HCT116 (cell line): ENCODE measurements at regions not wholly inside any gene's neighbourhood (a gene's known extent, or its start where the extent isn't known, plus 50 kb on each side); places are given as distances from the start of the nearest gene placed in this dataset.

ENCODE experiments used
- ATAC-seq: fragments of 200-7000 bp; cut with Tn5 transposase; 2 replicates; pipeline ENCODE4 v1.9.1; 2020; ENCODE audit warnings: mild to moderate bottlenecking, moderate library complexity
- BruUV-seq: library from RNA; stranded (reverse); fragments of 400-500 nt; replicated peaks from 2 replicates; lab custom pipeline; 2021; lab: Mats Ljungman, UMichigan
- CTCF ChIA-PET: fragments of 300-600 bp; sonication (Branson Sonifier 250); formaldehyde crosslinking; loops from one replicate; lab custom pipeline; 2021; ENCODE audit warnings: antibody characterized with exemption; lab: Charles Lee
- POLR2A ChIA-PET: fragments of 300-600, 350-600 bp; sonication (Branson Sonifier 250); formaldehyde crosslinking; loops from one replicate; lab custom pipeline; 2021; ENCODE audit warnings: antibody characterized with exemption; lab: Charles Lee
- RAD21 ChIA-PET, 2 experiments: fragments of 300-600 bp; sonication (Branson Sonifier 250); formaldehyde crosslinking; loops; one replicate each; lab custom pipeline; 2023; ENCODE audit warnings: low total read pairs in 2 of 2; ENCODE audit not compliant: uncharacterized antibody in 2 of 2, unreplicated experiment in 2 of 2, low non-redundant PET in 1 of 2; lab: Charles Lee
- DNase-seq: peaks from one replicate; pipeline ENCODE4 v3.0.0-alpha.2; 2010; ENCODE audit warnings: low read depth, low spot score
- H2AFZ ChIP-seq: fragments of 200-600 bp; shearing (Covaris generic), sonication (generic); 2 replicates; pipeline ENCODE4 v1.6.1; 2017; ENCODE audit warnings: low read depth, mixed run types, mixed read lengths, antibody characterized with exemption, low read length; ENCODE audit not compliant: poor library complexity, severe bottlenecking
- H3K27ac ChIP-seq: 2 replicates; pipeline ENCODE4 v1.5.1; 2012; ENCODE audit warnings: low read depth, low read length
- H3K27me3 ChIP-seq: fragments of 200-600 bp; sonication (generic); 2 replicates; pipeline ENCODE4 v1.6.1; 2016; ENCODE audit warnings: mixed run types, low read length, mixed read lengths; ENCODE audit not compliant: insufficient read depth
- H3K36me3 ChIP-seq, 2 experiments: fragments of 200-500 bp in 1 of 2; fragments of 200-600 bp in 1 of 2; sonication (Bioruptor generic) in 1 of 2; sonication (generic) in 1 of 2; 2 replicates each; pipeline versions ENCODE4 v1.5.1 to v1.6.1; 2014 to 2016; ENCODE audit warnings: low read length in 2 of 2, inconsistent platforms in 1 of 2, mixed read lengths in 1 of 2, mixed run types in 1 of 2; ENCODE audit not compliant: insufficient read depth in 2 of 2, control insufficient read depth in 1 of 2
- H3K4me1 ChIP-seq, 2 experiments: fragments of 200-600 bp in 1 of 2; sonication (generic) in 1 of 2; 2 replicates each; pipeline versions ENCODE4 v1.5.1 to v1.6.1; 2012 to 2017; ENCODE audit warnings: low read length in 2 of 2, inconsistent platforms in 1 of 2, mild to moderate bottlenecking in 1 of 2, mixed read lengths in 1 of 2, mixed run types in 1 of 2, moderate library complexity in 1 of 2; ENCODE audit not compliant: insufficient read depth in 2 of 2, control insufficient read depth in 1 of 2
- H3K4me2 ChIP-seq: fragments of 200-600 bp; sonication (generic); 2 replicates; pipeline ENCODE4 v1.6.1; 2017; ENCODE audit warnings: mixed run types, low read length, mixed read lengths
- H3K4me3 ChIP-seq, 2 experiments: fragments of 200-600 bp in 1 of 2; sonication (generic) in 1 of 2; replicated peaks in 1 of 2; 2 replicates each; pipeline ENCODE4 v1.5.1; 2011 to 2016; ENCODE audit warnings: low read length in 2 of 2, control low read depth in 1 of 2, low read depth in 1 of 2, mild to moderate bottlenecking in 1 of 2, mixed read lengths in 1 of 2, mixed run types in 1 of 2
- H3K79me2 ChIP-seq: fragments of 200-600 bp; sonication (generic); 2 replicates; pipeline ENCODE4 v1.6.1; 2017; ENCODE audit warnings: mild to moderate bottlenecking, mixed run types, low read length, moderate library complexity, mixed read lengths; ENCODE audit not compliant: insufficient read depth
- H3K9ac ChIP-seq: fragments of 200-600 bp; sonication (generic); 2 replicates; pipeline ENCODE4 v1.6.1; 2016; ENCODE audit warnings: low read length, mixed read lengths
- H3K9me2 ChIP-seq: fragments of 200-600 bp; sonication (generic), shearing (Covaris generic); 2 replicates; pipeline ENCODE4 v1.6.1; 2017; ENCODE audit warnings: mixed run types, mild to moderate bottlenecking, moderate library complexity; ENCODE audit not compliant: insufficient read depth
- H3K9me3 ChIP-seq, 2 experiments: fragments of 200-500 bp in 1 of 2; fragments of 200-600 bp in 1 of 2; sonication (Bioruptor generic) in 1 of 2; sonication (generic) in 1 of 2; 2 replicates each; pipeline ENCODE4 v1.6.1; 2014 to 2017; ENCODE audit warnings: low read length in 2 of 2, mixed read lengths in 2 of 2, inconsistent platforms in 1 of 2, low read depth in 1 of 2, mild to moderate bottlenecking in 1 of 2, mixed run types in 1 of 2, moderate library complexity in 1 of 2; ENCODE audit not compliant: control insufficient read depth in 1 of 2, insufficient read depth in 1 of 2
- H4K20me1 ChIP-seq: fragments of 200-600 bp; sonication (generic), shearing (Covaris generic); 2 replicates; pipeline ENCODE4 v1.6.1; 2017; ENCODE audit warnings: mixed run types, mild to moderate bottlenecking, moderate library complexity; ENCODE audit not compliant: insufficient read depth
- CEBPB ChIP-seq: IDR thresholded peaks from 2 replicates; pipeline ENCODE4 v1.6.1; 2012; ENCODE audit warnings: low read depth
- CTCF ChIP-seq, 3 experiments: fragments of 200-600 bp in 1 of 3; sonication (generic) in 1 of 3; IDR thresholded peaks in 2 of 3; conservative IDR thresholded peaks in 1 of 3; 2 replicates each; pipeline ENCODE4 v1.5.1; 2012 to 2017; ENCODE audit warnings: low read depth in 2 of 3, low read length in 2 of 3, antibody characterized with exemption in 1 of 3, borderline replicate concordance in 1 of 3, control low read depth in 1 of 3, mild to moderate bottlenecking in 1 of 3, mixed read lengths in 1 of 3, mixed run types in 1 of 3, moderate library complexity in 1 of 3; ENCODE audit not compliant: insufficient read depth in 1 of 3
- EGR1 ChIP-seq: IDR thresholded peaks from 2 replicates; pipeline ENCODE4 v1.6.1; 2012; ENCODE audit warnings: low read depth
- ELF1 ChIP-seq: IDR thresholded peaks from 2 replicates; pipeline ENCODE4 v1.6.1; 2012; ENCODE audit warnings: low read depth, borderline replicate concordance
- EZH2 ChIP-seq: fragments of 200-600 bp; sonication (generic); IDR thresholded peaks from 2 replicates; pipeline ENCODE4 v1.6.1; 2017; ENCODE audit warnings: antibody characterized with exemption, mixed run types
- EZH2phosphoT487 ChIP-seq: fragments of 200-600 bp; IDR thresholded peaks from 2 replicates; pipeline ENCODE4 v1.6.1; 2018; ENCODE audit warnings: antibody characterized with exemption, borderline replicate concordance
- JUND ChIP-seq: IDR thresholded peaks from 2 replicates; pipeline ENCODE4 v1.6.1; 2012
- RAD21 ChIP-seq: IDR thresholded peaks from 2 replicates; pipeline ENCODE4 v1.6.1; 2012; ENCODE audit warnings: low read depth, mild to moderate bottlenecking
- REST ChIP-seq: IDR thresholded peaks from 2 replicates; pipeline ENCODE4 v1.6.1; 2012; ENCODE audit warnings: low read depth
- SIN3A ChIP-seq: IDR thresholded peaks from 2 replicates; pipeline ENCODE4 v1.6.1; 2012; ENCODE audit warnings: low read depth
- SRF ChIP-seq: IDR thresholded peaks from 2 replicates; pipeline ENCODE4 v1.6.1; 2012; ENCODE audit warnings: low read depth
- TCF7L2 ChIP-seq: IDR thresholded peaks from 2 replicates; pipeline ENCODE4 v1.7.0; 2011; ENCODE audit warnings: borderline replicate concordance, inconsistent platforms; ENCODE audit not compliant: insufficient read depth, insufficient read length; ENCODE audit errors: extremely low read depth
- YY1 ChIP-seq: IDR thresholded peaks from 2 replicates; pipeline ENCODE4 v1.6.1; 2011; ENCODE audit warnings: low read length, low read depth, moderate library complexity, mild to moderate bottlenecking; ENCODE audit not compliant: insufficient replicate concordance; ENCODE audit errors: extremely low read depth
- ZNF274 ChIP-seq: fragments of 200-500 bp; sonication (Bioruptor generic); IDR thresholded peaks from 2 replicates; pipeline ENCODE4 v1.6.1; 2014; ENCODE audit warnings: mild to moderate bottlenecking, low read depth, low read length, inconsistent platforms
- intact Hi-C: fragments of 100-400 bp; cut with micrococcal nuclease; formaldehyde crosslinking; loops from 2 replicates; pipeline ENCODE4 v1.10.0; 2022

- Histone ChIP-seq H3K4me3 (no peak overlapping the region), H3K9ac (no peak overlapping the region), H3K9me2 (no peaks in the 10 kb centered on the region), H3K36me3 (no peaks in the 10 kb centered on the region), H3K27ac (no peak overlapping the region), H3K27me3 (no peaks in the 10 kb centered on the region), H3K4me1 (no peaks in the 10 kb centered on the region), H3K9me3 (no peaks in the 10 kb centered on the region), H2AFZ (no peak overlapping the region), H3K79me2 (no peaks in the 10 kb centered on the region), H4K20me1 (no peaks in the 10 kb centered on the region), H3K4me2 (no peak overlapping the region)
- ATAC-seq = no peak
- ChIA-PET CTCF (no interaction called here), RAD21 (no interaction called here), POLR2A (no interaction called here)
- intact Hi-C loops = no loop called here
- no peak for TF ChIP-seq EZH2
- TF ChIP-seq TCF7L2 = peak; percentile 47
- BruUV-seq = no TSS peak
- no peak for DNase-seq
Observed at GRCh38 chr4:123613586-123614344, 217.2 kb downstream of the SPRY1 start.

GRCh38 chr4:123615901-123616300 lies 219.3 kb downstream of the SPRY1 start:
- Histone ChIP-seq H3K4me1 (no peaks in the 10 kb centered on the region), H4K20me1 (no peaks in the 10 kb centered on the region), H3K9me2 (no peaks in the 10 kb centered on the region), H3K27me3 (no peaks in the 10 kb centered on the region), H3K27ac (no peak overlapping the region), H3K4me3 (no peak overlapping the region), H3K9me3 (no peaks in the 10 kb centered on the region), H3K79me2 (no peaks in the 10 kb centered on the region), H3K4me2 (no peak overlapping the region), H3K36me3 (no peaks in the 10 kb centered on the region), H3K9ac (no peak overlapping the region), H2AFZ (no peak overlapping the region)
- CTCF ChIA-PET = no interaction called here
- BruUV-seq = no TSS peak
- DNase-seq (no peak), ATAC-seq (no peak)
- RAD21 ChIA-PET = no interaction called here
- intact Hi-C loops = no loop called here
- POLR2A ChIA-PET = no interaction called here
- TF ChIP-seq REST = no peak
- no peak for TF ChIP-seq RAD21
- TF ChIP-seq EZH2phosphoT487 = no peak
- TF ChIP-seq YY1 = no peak
- TF ChIP-seq SIN3A = no peak
- no peak for TF ChIP-seq CTCF (IDR thresholded peaks at IDR 0.05 in 2 of 3, conservative IDR thresholded peaks at IDR 0.05 in 1 of 3; ENCODE audit: borderline replicate concordance in 1 of 3, insufficient read depth in 1 of 3, low read depth in 2 of 3, low read length in 2 of 3)
- no peak for TF ChIP-seq ZNF274
- TF ChIP-seq JUND = no peak
- no peak for TF ChIP-seq CEBPB
- TF ChIP-seq ELF1 = no peak
- TF ChIP-seq EGR1 = no peak
- no peak for TF ChIP-seq SRF
